GM23338 (cell line): ENCODE measurements at regions not wholly inside any gene's neighbourhood (a gene's known extent, or its start where the extent isn't known, plus 50 kb on each side); places are given as distances from the start of the nearest gene placed in this dataset.

Experiments used
- ATAC-seq: fragments of 200-7000 bp; cut with Tn5 transposase; 3 replicates; pipeline ENCODE4 v1.9.1; 2020
- DNase-seq: peaks from one replicate; pipeline ENCODE4 v3.0.0-alpha.2; 2015; ENCODE audit warnings: low spot score
- H2AFZ ChIP-seq: fragments of 200-600 bp; sonication (generic); 2 replicates; pipeline ENCODE4 v1.8.0; 2016; ENCODE audit warnings: antibody characterized with exemption, mild to moderate bottlenecking, moderate library complexity
- H3F3A ChIP-seq: fragments of 200-600 bp; sonication (generic); replicated peaks from 2 replicates; pipeline ENCODE4 v1.8.0; 2017; ENCODE audit warnings: antibody characterized with exemption, mixed run types, low read depth
- H3K27ac ChIP-seq: fragments of 200-600 bp; sonication (generic); 2 replicates; pipeline ENCODE4 v1.6.1; 2016; ENCODE audit warnings: low read depth
- H3K27me3 ChIP-seq: fragments of 200-600 bp; sonication (generic); 2 replicates; pipeline ENCODE4 v1.8.0; 2016; ENCODE audit warnings: mild to moderate bottlenecking, mixed run types, moderate library complexity; ENCODE audit not compliant: insufficient read depth
- H3K36me3 ChIP-seq: fragments of 200-600 bp; sonication (generic); 2 replicates; pipeline ENCODE4 v1.8.0; 2016; ENCODE audit warnings: mild to moderate bottlenecking; ENCODE audit not compliant: insufficient read depth
- H3K4me1 ChIP-seq: fragments of 200-600 bp; sonication (generic); 2 replicates; pipeline ENCODE4 v1.8.0; 2016; ENCODE audit warnings: mild to moderate bottlenecking, moderate library complexity; ENCODE audit not compliant: insufficient read depth
- H3K4me2 ChIP-seq: fragments of 200-600 bp; sonication (generic); 2 replicates; pipeline ENCODE4 v1.7.1; 2017; ENCODE audit warnings: mixed run types
- H3K4me3 ChIP-seq: fragments of 200-600 bp; sonication (generic); 2 replicates; pipeline ENCODE4 v1.6.1; 2016; ENCODE audit warnings: mixed run types
- H3K79me2 ChIP-seq: fragments of 200-600 bp; sonication (generic); replicated peaks from 2 replicates; pipeline ENCODE4 v1.8.0; 2017; ENCODE audit warnings: mild to moderate bottlenecking; ENCODE audit not compliant: insufficient read depth
- H3K9me2 ChIP-seq: fragments of 200-600 bp; sonication (generic); 2 replicates; pipeline ENCODE4 v1.8.0; 2017; ENCODE audit not compliant: insufficient read depth
- H4K20me1 ChIP-seq: fragments of 200-600 bp; sonication (generic); replicated peaks from 2 replicates; pipeline ENCODE4 v1.8.0; 2017; ENCODE audit warnings: mild to moderate bottlenecking; ENCODE audit not compliant: insufficient read depth
- H3K27ac Mint-ChIP-seq: 2 replicates; pipeline ENCODE4 v1.8.0; 2020; ENCODE audit warnings: inconsistent platforms, mild to moderate bottlenecking, moderate library complexity, mixed read lengths
- H3K27me3 Mint-ChIP-seq: 3 replicates; pipeline ENCODE4 v1.8.0; 2022; ENCODE audit warnings: low read depth, mild to moderate bottlenecking, moderate library complexity, mixed read lengths, inconsistent platforms; ENCODE audit not compliant: insufficient read depth, poor library complexity
- H3K36me3 Mint-ChIP-seq: 3 replicates; pipeline ENCODE4 v1.8.0; 2021; ENCODE audit warnings: low read depth, mild to moderate bottlenecking, inconsistent platforms, moderate library complexity, mixed read lengths
- H3K4me1 Mint-ChIP-seq: 3 replicates; pipeline ENCODE4 v1.8.0; 2020; ENCODE audit warnings: mild to moderate bottlenecking, inconsistent platforms, mixed read lengths
- H3K4me3 Mint-ChIP-seq: 3 replicates; pipeline ENCODE4 v1.8.0; 2021; ENCODE audit warnings: moderate library complexity, mild to moderate bottlenecking, inconsistent platforms, mixed read lengths
- H3K9me3 Mint-ChIP-seq: 3 replicates; pipeline ENCODE4 v1.8.0; 2020; ENCODE audit warnings: moderate library complexity, mild to moderate bottlenecking, inconsistent platforms, mixed read lengths
- CREB1 ChIP-seq: fragments of 250-450 bp; sonication (Bioruptor Pico); IDR thresholded peaks from 2 replicates; pipeline ENCODE4 v1.5.0; 2020; ENCODE audit warnings: low read depth, mild to moderate bottlenecking, moderate library complexity
- CTCF ChIP-seq, 2 experiments: fragments of 200-600 bp in 1 of 2; sonication (generic) in 1 of 2; conservative IDR thresholded peaks; 2 replicates each; pipeline versions ENCODE4 v1.5.1 to v1.6.1; 2016 to 2017; ENCODE audit warnings: antibody characterized with exemption in 2 of 2, low read depth in 2 of 2, mild to moderate bottlenecking in 2 of 2, moderate library complexity in 1 of 2
- ETS1 ChIP-seq: IDR thresholded peaks from 2 replicates; pipeline ENCODE4 v1.6.1; 2016; ENCODE audit warnings: antibody characterized with exemption
- EZH2phosphoT487 ChIP-seq: fragments of 200-600 bp; sonication (generic); IDR thresholded peaks from one replicate; pipeline ENCODE4 v1.8.1; 2018; ENCODE audit warnings: antibody characterized with exemption; ENCODE audit not compliant: unreplicated experiment
- JUNB ChIP-seq: IDR thresholded peaks from one replicate; pipeline ENCODE4 v1.6.1; 2016; ENCODE audit warnings: antibody characterized with exemption; ENCODE audit not compliant: unreplicated experiment
- NANOG ChIP-seq: IDR thresholded peaks from 2 replicates; pipeline ENCODE4 v1.6.1; 2016; ENCODE audit warnings: antibody characterized with exemption, borderline replicate concordance
- REST ChIP-seq: IDR thresholded peaks from one replicate; pipeline ENCODE4 v1.6.1; 2018; ENCODE audit warnings: antibody characterized with exemption; ENCODE audit not compliant: unreplicated experiment
- ZNF114 ChIP-seq: fragments of 250-450 bp; sonication (Bioruptor Pico); IDR thresholded peaks from 2 replicates; pipeline ENCODE4 v1.5.0; 2020; ENCODE audit warnings: mild to moderate bottlenecking, moderate library complexity
- ZNF462 ChIP-seq: fragments of 250-450 bp; sonication (Bioruptor Pico); IDR thresholded peaks from 2 replicates; pipeline ENCODE4 v1.5.0; 2020; ENCODE audit warnings: mild to moderate bottlenecking, moderate library complexity

- no peak for TF ChIP-seq REST
- TF ChIP-seq CTCF (conservative IDR thresholded peaks at IDR 0.05; ENCODE audit: low read depth in 2 of 2): no peak
- TF ChIP-seq ETS1: no peak
- no peak for TF ChIP-seq CREB1
- no peak for TF ChIP-seq ZNF114 (CRISPR knock-in tag)
- TF ChIP-seq NANOG: no peak
Observed at GRCh38 chr1:191495040-191495439, 663.2 kb upstream of the RGS18 start (continued).

GRCh38 chr1:191498318-191498717, 659.9 kb upstream of the RGS18 start:
- Histone ChIP-seq H3K4me2 (no peak overlapping the region), H4K20me1 (no peaks in the 10 kb centered on the region), H2AFZ (no peak overlapping the region), H3K36me3 (no peaks in the 10 kb centered on the region), H3K27ac (no peak overlapping the region), H3F3A (no peaks in the 10 kb centered on the region), H3K27me3 (no peaks in the 10 kb centered on the region), H3K9me2 (no peaks in the 10 kb centered on the region), H3K4me3 (no peak overlapping the region), H3K79me2 (no peaks in the 10 kb centered on the region), H3K4me1 (no peaks in the 10 kb centered on the region)
- DNase-seq (no peak), ATAC-seq (no peak)
- Mint-ChIP-seq H3K36me3 (no peaks in the 10 kb centered on the region), H3K4me3 (no peak overlapping the region), H3K9me3 (no peaks in the 10 kb centered on the region), H3K27me3 (no peaks in the 10 kb centered on the region), H3K4me1 (no peaks in the 10 kb centered on the region), H3K27ac (no peak overlapping the region)
- TF ChIP-seq ETS1: no peak
- TF ChIP-seq JUNB: no peak
- no peak for TF ChIP-seq NANOG
- TF ChIP-seq CTCF (conservative IDR thresholded peaks at IDR 0.05; ENCODE audit: low read depth in 2 of 2): no peak
- no peak for TF ChIP-seq EZH2phosphoT487
- no peak for TF ChIP-seq ZNF462 (CRISPR knock-in tag)
